ENCODE measurements at regions not wholly inside any gene's neighbourhood (a gene's known extent, or its start where the extent isn't known, plus 50 kb on each side); places are given as distances from the start of the nearest gene placed in this dataset.

- DNase-seq: peak in 3 of 7 donors; percentile 4 to 22 (median 11)
- Histone ChIP-seq H3K4me3 (no peak overlapping the region), H3K27ac (no peak overlapping the region), H3K4me1 (replicated peaks in 1 of 2) (no peaks in the 10 kb centered on the region), H3K27me3 (peaks cover 10% of the 10 kb centered on the region), H3K9me3 (replicated peaks in 1 of 3) (no peaks in the 10 kb centered on the region), H3K36me3 (replicated peaks in 1 of 2) (no peaks in the 10 kb centered on the region)
- TF ChIP-seq, protein P1, sequence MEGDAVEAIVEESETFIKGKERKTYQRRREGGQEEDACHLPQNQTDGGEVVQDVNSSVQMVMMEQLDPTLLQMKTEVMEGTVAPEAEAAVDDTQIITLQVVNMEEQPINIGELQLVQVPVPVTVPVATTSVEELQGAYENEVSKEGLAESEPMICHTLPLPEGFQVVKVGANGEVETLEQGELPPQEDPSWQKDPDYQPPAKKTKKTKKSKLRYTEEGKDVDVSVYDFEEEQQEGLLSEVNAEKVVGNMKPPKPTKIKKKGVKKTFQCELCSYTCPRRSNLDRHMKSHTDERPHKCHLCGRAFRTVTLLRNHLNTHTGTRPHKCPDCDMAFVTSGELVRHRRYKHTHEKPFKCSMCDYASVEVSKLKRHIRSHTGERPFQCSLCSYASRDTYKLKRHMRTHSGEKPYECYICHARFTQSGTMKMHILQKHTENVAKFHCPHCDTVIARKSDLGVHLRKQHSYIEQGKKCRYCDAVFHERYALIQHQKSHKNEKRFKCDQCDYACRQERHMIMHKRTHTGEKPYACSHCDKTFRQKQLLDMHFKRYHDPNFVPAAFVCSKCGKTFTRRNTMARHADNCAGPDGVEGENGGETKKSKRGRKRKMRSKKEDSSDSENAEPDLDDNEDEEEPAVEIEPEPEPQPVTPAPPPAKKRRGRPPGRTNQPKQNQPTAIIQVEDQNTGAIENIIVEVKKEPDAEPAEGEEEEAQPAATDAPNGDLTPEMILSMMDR (IDR thresholded peaks at IDR 0.05): no peak
- no peak for TF ChIP-seq POLR2A (IDR thresholded peaks at IDR 0.05)
- intact Hi-C loops (cut with DNase I): no loop called here
- WGBS, 4 donors: 42 to 76% (median 58%) methylated on average over 4 of the region's 4 CpGs
Measured at GRCh38 chrX:40207626-40208025, 109.9 kb upstream of the BCOR start.

- peaks cover 10% of the 10 kb centered on the region for H3K27me3 ChIP-seq
- DNase-seq: no peak
- H3K9me3 ChIP-seq (replicated peaks in 1 of 3): no peaks in the 10 kb centered on the region
- 42 to 71% (median 62%) methylated on average over 1 to 26 of the region's 26 CpGs for WGBS, 4 donors
- TF ChIP-seq, protein P1 (IDR thresholded peaks at IDR 0.05): no peak
- no peak for TF ChIP-seq POLR2A (IDR thresholded peaks at IDR 0.05)
- no peaks in the 10 kb centered on the region for H3K4me1 ChIP-seq (replicated peaks in 1 of 2)
- no peak overlapping the region for H3K4me3 ChIP-seq
- intact Hi-C loops (cut with DNase I): no loop called here
- no peak overlapping the region for H3K27ac ChIP-seq
- no peaks in the 10 kb centered on the region for H3K36me3 ChIP-seq (replicated peaks in 1 of 2)
Measured at GRCh38 chrX:40205471-40205870, 107.7 kb upstream of the BCOR start.

DNA sequence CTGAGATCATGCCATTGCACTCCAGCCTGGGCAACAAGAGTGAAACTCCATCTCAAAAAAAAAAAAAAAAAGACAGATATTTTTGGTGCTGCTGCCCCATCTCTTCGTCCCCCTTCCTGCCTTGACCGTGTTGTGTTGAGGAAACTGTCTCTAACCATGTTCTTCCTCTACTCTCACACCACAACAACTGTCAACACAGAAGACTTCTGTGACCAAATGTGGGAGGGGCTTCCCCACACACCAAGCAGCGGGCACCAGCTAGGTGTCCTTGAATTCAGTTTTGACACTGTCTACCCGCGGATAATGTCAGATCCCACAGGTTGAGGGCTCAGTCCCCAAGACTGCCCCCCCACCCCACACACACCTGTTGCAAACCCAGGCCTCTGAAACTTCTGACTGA, 104.7 kb upstream of the BCOR start:
- Histone ChIP-seq H3K27me3 (peaks cover 10% of the 10 kb centered on the region), H3K9me3 (replicated peaks in 1 of 3) (no peaks in the 10 kb centered on the region), H3K4me1 (replicated peaks in 1 of 2) (no peaks in the 10 kb centered on the region), H3K27ac (no peak overlapping the region), H3K4me3 (no peak overlapping the region), H3K36me3 (replicated peaks in 1 of 2) (no peaks in the 10 kb centered on the region)
- DNase-seq: no peak
- no peak for TF ChIP-seq POLR2A (IDR thresholded peaks at IDR 0.05)
- TF ChIP-seq, protein P1 (IDR thresholded peaks at IDR 0.05): no peak
- 52 to 78% (median 65%) methylated on average over 5 of the region's 5 CpGs for WGBS, 4 donors
- intact Hi-C loops (cut with DNase I): no loop called here

DNA sequence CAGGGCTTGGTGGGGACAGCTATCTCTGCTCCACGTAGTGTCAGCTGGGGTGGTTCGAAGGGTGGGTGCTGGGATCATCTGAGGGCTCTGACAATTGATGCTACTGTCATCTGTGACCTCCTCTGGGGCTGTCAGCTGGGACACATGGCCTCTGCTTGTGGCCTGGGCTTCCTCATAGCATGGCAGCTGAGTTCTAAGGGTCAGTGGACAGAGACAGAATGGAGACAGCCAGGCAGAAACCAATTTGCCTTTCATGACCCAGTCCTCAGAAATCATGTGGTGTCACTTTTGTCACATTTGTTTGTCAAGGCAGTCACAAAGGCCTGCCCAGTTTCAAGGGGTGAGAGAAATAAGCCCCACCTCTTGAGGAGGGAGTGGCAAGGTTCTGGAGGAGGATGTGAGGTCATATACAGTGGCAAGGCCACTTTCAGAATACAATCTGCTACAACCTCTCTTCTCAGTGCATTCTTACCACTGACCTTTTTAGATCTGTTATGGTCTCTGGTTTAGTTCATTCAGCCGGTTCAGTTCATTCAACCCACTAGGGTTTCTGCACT, 103.6 kb upstream of the BCOR start:
- Histone ChIP-seq H3K27me3 (peaks cover 10% of the 10 kb centered on the region), H3K4me3 (no peak overlapping the region), H3K27ac (no peak overlapping the region), H3K36me3 (replicated peaks in 1 of 2) (no peaks in the 10 kb centered on the region), H3K9me3 (replicated peaks in 1 of 3) (no peaks in the 10 kb centered on the region), H3K4me1 (replicated peaks in 1 of 2) (no peaks in the 10 kb centered on the region)
- 83 to 91% (median 86%) methylated on average over 1 to 3 of the region's 3 CpGs for WGBS, 4 donors
- intact Hi-C loops (cut with DNase I): no loop called here
- DNase-seq: no peak
- TF ChIP-seq, protein P1 (IDR thresholded peaks at IDR 0.05): no peak
- TF ChIP-seq POLR2A (IDR thresholded peaks at IDR 0.05): no peak

Measured in adrenal gland (tissue), 9 donors.